HG02840 (cell line): ENCODE measurements at regions not wholly inside any gene's neighbourhood (a gene's known extent, or its start where the extent isn't known, plus 50 kb on each side); places are given as distances from the start of the nearest gene placed in this dataset.
"Not testable (repeated sequence)": the region's sequence is repeated elsewhere in the genome, so short reads cannot be mapped to it uniquely, and the experiment has no call there.

ENCODE experiments used
- ATAC-seq: cut with Tn5 transposase; IDR thresholded peaks from one replicate; pipeline ENCODE4 v1.9.1; 2021; ENCODE audit warnings: mild to moderate bottlenecking, moderate library complexity, moderate number of reproducible peaks; ENCODE audit not compliant: unreplicated experiment, low FRiP score

- ATAC-seq = no peak
Observed at GRCh38 chr6:40162074-40162473, 227.8 kb upstream of the MOCS1 start.

- ATAC-seq = no peak
Observed at GRCh38 chr6:40160826-40161225, 226.6 kb upstream of the MOCS1 start.

- no peak for ATAC-seq
Observed at GRCh38 chr6:40159865-40160264, 225.6 kb upstream of the MOCS1 start.

- no peak for ATAC-seq
Observed at GRCh38 chr6:40152701-40153436, 218.6 kb upstream of the MOCS1 start.

- no peak for ATAC-seq
Observed at GRCh38 chr6:40152196-40152595, 217.9 kb upstream of the MOCS1 start.

- ATAC-seq = peak; percentile 98
Observed at GRCh38 chr6:40148882-40149573, 214.8 kb upstream of the MOCS1 start.

GRCh38 chr6:40146902-40147301 lies 212.6 kb upstream of the MOCS1 start:
- no peak for ATAC-seq

- no peak for ATAC-seq
Observed at GRCh38 chr6:40139447-40139846, 205.2 kb upstream of the MOCS1 start.

GRCh38 chr6:40138273-40138720 lies 204.0 kb upstream of the MOCS1 start:
- ATAC-seq = peak; percentile 52

GRCh38 chr6:40135491-40136072 lies 201.3 kb upstream of the MOCS1 start:
- no peak for ATAC-seq

- not testable (repeated sequence) for ATAC-seq
Observed at GRCh38 chr6:40133981-40134380, 199.7 kb upstream of the MOCS1 start.

GRCh38 chr6:40131675-40132074 lies 197.4 kb upstream of the MOCS1 start:
- no peak for ATAC-seq

- no peak for ATAC-seq
Observed at GRCh38 chr6:40128127-40128526, 193.9 kb upstream of the MOCS1 start.

GRCh38 chr6:40125680-40126394 lies 191.6 kb upstream of the MOCS1 start:
- ATAC-seq = no peak

GRCh38 chr6:40124924-40125323 lies 190.7 kb upstream of the MOCS1 start:
- ATAC-seq = no peak

GRCh38 chr6:40116832-40117231 lies 182.6 kb upstream of the MOCS1 start:
- no peak for ATAC-seq

GRCh38 chr6:40112350-40112749 lies 178.1 kb upstream of the MOCS1 start:
- ATAC-seq = no peak

- no peak for ATAC-seq
Observed at GRCh38 chr6:40108736-40109135, 174.5 kb upstream of the MOCS1 start.

- no peak for ATAC-seq
Observed at GRCh38 chr6:40106840-40107239, 172.6 kb upstream of the MOCS1 start.

GRCh38 chr6:40098774-40099173 lies 164.5 kb upstream of the MOCS1 start:
- ATAC-seq = no peak

- no peak for ATAC-seq
Observed at GRCh38 chr6:40097590-40097989, 163.3 kb upstream of the MOCS1 start.
